A673 (cell line): ENCODE measurements at regions not wholly inside any gene's neighbourhood (a gene's known extent, or its start where the extent isn't known, plus 50 kb on each side); places are given as distances from the start of the nearest gene placed in this dataset.

Source experiments
- BruUV-seq: library from RNA; stranded (reverse); fragments of 400-500 nt; replicated peaks from 2 replicates; lab custom pipeline; 2021; lab: Mats Ljungman, UMichigan
- CTCF ChIA-PET: fragments of 300-600 bp; sonication (Branson Sonifier 250); formaldehyde crosslinking; loops from one replicate; lab custom pipeline; 2022; ENCODE audit warnings: antibody characterized with exemption; lab: Charles Lee
- POLR2A ChIA-PET: fragments of 300-600 bp; sonication (Branson Sonifier 250); formaldehyde crosslinking; loops from one replicate; lab custom pipeline; 2022; ENCODE audit warnings: antibody characterized with exemption; ENCODE audit not compliant: low non-redundant PET; lab: Charles Lee
- DNase-seq: peaks from one replicate; pipeline ENCODE4 v3.0.0-alpha.2; 2015; ENCODE audit warnings: low spot score
- H3K27ac ChIP-seq: fragments of 200-600 bp; sonication (generic); 2 replicates; pipeline ENCODE4 v1.5.1; 2016; ENCODE audit warnings: mixed run types, low read depth, mild to moderate bottlenecking, mixed read lengths, antibody characterized with exemption, low read length; ENCODE audit not compliant: poor library complexity, severe bottlenecking
- H3K27me3 ChIP-seq: fragments of 200-600 bp; sonication (generic); replicated peaks from 2 replicates; pipeline ENCODE4 v1.6.1; 2017; ENCODE audit warnings: mixed run types, low read depth, mild to moderate bottlenecking, mixed read lengths, antibody characterized with exemption, low read length; ENCODE audit not compliant: insufficient read depth, poor library complexity
- H3K36me3 ChIP-seq: fragments of 200-600 bp; sonication (generic); 2 replicates; pipeline ENCODE4 v1.6.1; 2016; ENCODE audit warnings: mixed run types, mild to moderate bottlenecking, mixed read lengths, antibody characterized with exemption, low read length; ENCODE audit not compliant: insufficient read depth, poor library complexity, severe bottlenecking
- H3K4me1 ChIP-seq: fragments of 200-600 bp; sonication (generic); 2 replicates; pipeline ENCODE4 v1.6.1; 2017; ENCODE audit warnings: mixed run types, mild to moderate bottlenecking, mixed read lengths, antibody characterized with exemption, low read length; ENCODE audit not compliant: insufficient read depth, poor library complexity, severe bottlenecking
- H3K4me3 ChIP-seq: fragments of 200-600 bp; sonication (generic); 2 replicates; pipeline ENCODE4 v1.5.1; 2016; ENCODE audit warnings: low read depth, mixed run types, mild to moderate bottlenecking, mixed read lengths, low read length; ENCODE audit not compliant: poor library complexity, severe bottlenecking
- H3K9me3 ChIP-seq: fragments of 200-600 bp; sonication (generic); 2 replicates; pipeline ENCODE4 v1.6.1; 2016; ENCODE audit warnings: mixed run types, low read depth, mild to moderate bottlenecking, mixed read lengths, antibody characterized with exemption, low read length; ENCODE audit not compliant: poor library complexity, severe bottlenecking
- EZH2 ChIP-seq: fragments of 200-600 bp; sonication (generic); IDR thresholded peaks from 2 replicates; pipeline ENCODE4 v1.6.1; 2017; ENCODE audit warnings: borderline replicate concordance, low read depth, mild to moderate bottlenecking, mixed read lengths, antibody characterized with exemption, low read length; ENCODE audit not compliant: poor library complexity, severe bottlenecking
- intact Hi-C: fragments of 100-400 bp; cut with micrococcal nuclease; formaldehyde crosslinking; loops from one replicate; pipeline ENCODE4 v1.10.0; 2022; ENCODE audit not compliant: unreplicated experiment
- TF ChIP-seq, protein P1 (sequence below): fragments of 300-800, 200-600 bp; sonication (generic); conservative IDR thresholded peaks from 2 replicates; pipeline ENCODE4 v1.5.1; 2017; ENCODE audit warnings: low read depth, mild to moderate bottlenecking, antibody characterized with exemption, low read length, moderate library complexity, mixed read lengths

DNA sequence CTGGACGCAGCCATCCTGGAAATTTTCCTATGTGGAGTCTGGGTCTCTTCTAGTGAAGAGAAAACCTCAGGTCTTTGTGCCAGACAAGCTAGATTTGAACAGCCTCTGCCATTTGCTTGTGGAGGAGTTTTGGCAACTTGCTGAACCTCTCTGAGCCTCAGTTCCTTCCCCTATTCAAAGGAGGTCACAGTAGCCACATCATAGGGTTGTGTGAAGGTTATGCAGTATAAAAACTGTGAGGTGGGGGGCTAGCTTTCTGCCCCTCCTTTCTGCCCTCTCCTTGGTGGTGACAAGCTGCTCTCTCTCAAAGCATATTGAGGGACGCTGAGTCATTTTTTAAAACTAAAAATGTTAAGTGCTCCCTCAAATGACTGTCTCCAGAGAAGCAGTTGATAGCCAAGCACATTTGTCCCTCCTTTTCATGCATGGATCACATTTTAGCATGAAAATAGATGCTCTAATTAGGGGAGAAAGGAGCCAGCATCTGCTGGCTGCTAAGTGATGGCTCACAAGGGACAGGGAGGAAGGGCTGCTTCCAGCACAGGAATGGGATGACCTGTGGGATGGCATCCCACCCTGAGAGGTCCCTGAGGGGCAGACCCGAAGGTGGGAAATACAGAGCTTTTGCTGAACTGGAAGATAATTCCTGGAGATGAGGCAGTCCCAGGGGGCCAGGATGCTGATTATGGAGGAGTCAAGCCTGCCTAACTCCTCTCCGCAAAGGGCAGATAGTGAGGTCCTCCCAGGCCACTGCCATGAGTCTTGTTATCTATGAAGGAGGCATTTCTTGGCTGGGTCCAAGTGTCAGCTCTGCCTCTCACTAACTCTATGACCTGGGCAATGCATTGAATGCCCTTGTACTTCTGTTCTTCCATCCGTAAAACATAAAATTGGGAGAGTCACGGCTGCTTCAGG, 218.8 kb downstream of the RAB11FIP4 start:
- Histone ChIP-seq H3K27ac (no peak overlapping the region), H3K4me1 (no peaks in the 10 kb centered on the region), H3K36me3 (no peaks in the 10 kb centered on the region), H3K9me3 (no peaks in the 10 kb centered on the region), H3K27me3 (no peaks in the 10 kb centered on the region), H3K4me3 (no peak overlapping the region)
- no peak for DNase-seq
- CTCF ChIA-PET, result no interaction called here
- POLR2A ChIA-PET, result no interaction called here
- no TSS peak for BruUV-seq
- TF ChIP-seq, protein P1, sequence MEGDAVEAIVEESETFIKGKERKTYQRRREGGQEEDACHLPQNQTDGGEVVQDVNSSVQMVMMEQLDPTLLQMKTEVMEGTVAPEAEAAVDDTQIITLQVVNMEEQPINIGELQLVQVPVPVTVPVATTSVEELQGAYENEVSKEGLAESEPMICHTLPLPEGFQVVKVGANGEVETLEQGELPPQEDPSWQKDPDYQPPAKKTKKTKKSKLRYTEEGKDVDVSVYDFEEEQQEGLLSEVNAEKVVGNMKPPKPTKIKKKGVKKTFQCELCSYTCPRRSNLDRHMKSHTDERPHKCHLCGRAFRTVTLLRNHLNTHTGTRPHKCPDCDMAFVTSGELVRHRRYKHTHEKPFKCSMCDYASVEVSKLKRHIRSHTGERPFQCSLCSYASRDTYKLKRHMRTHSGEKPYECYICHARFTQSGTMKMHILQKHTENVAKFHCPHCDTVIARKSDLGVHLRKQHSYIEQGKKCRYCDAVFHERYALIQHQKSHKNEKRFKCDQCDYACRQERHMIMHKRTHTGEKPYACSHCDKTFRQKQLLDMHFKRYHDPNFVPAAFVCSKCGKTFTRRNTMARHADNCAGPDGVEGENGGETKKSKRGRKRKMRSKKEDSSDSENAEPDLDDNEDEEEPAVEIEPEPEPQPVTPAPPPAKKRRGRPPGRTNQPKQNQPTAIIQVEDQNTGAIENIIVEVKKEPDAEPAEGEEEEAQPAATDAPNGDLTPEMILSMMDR, result no peak
- no peak for TF ChIP-seq EZH2
- intact Hi-C loops, result no loop called here

DNA sequence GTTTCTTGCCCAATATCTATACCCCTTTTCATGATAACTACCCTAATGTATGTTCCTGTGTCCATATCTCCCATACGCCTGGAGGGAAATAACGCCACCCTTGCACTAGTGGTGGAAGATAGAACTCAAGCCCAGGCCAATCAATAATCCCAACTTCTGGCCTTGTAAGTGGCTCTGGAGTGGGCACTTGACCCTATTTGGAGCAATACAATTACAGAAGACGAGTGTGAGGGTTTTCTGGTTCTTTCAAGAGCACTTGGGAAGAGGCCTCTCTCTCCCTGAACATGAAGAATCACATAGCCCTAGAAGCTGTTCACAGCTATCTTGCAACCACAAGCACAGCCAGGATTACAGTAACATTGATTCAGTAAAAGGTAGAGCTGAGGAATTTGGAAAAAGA, 217.9 kb downstream of the RAB11FIP4 start:
- no peak overlapping the region for H3K4me3 ChIP-seq
- no peak overlapping the region for H3K27ac ChIP-seq
- no peaks in the 10 kb centered on the region for H3K27me3 ChIP-seq
- BruUV-seq, result no TSS peak
- no peaks in the 10 kb centered on the region for H3K9me3 ChIP-seq
- H3K4me1 ChIP-seq, result no peaks in the 10 kb centered on the region
- TF ChIP-seq, protein P1, result no peak
- TF ChIP-seq EZH2, result no peak
- no peaks in the 10 kb centered on the region for H3K36me3 ChIP-seq
- ChIA-PET CTCF (no interaction called here), POLR2A (no interaction called here)
- intact Hi-C loops, result no loop called here
- DNase-seq, result no peak

DNA sequence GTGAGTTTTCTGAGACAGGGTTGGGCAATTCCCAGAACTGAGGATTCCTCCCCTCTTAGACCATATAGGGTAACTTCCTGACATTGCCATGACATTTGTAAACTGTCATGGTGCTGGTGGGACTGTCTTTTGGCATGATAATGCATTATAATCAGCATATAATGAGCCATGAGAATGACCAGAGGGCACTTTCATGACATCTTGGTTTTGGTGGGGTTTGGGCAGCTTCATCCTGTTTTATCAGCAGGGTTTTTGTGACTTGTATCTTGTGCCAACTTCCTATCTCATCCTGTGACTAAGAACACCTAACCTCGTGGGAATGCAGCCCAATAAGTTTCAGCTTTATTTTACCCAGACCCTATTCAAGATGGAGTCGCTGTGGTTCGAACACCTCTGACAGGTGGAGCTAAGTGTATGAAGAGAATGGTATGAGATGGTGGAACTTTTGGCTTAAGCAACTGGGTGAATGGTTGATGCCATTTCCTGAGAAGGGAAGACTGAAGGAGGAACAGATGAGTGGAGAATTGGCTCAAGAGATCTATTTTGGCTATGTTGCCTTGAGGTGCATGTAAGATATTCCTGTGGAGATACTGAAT, 217.3 kb downstream of the RAB11FIP4 start:
- Histone ChIP-seq H3K4me1 (no peaks in the 10 kb centered on the region), H3K9me3 (no peaks in the 10 kb centered on the region), H3K4me3 (no peak overlapping the region), H3K27ac (no peak overlapping the region), H3K36me3 (no peaks in the 10 kb centered on the region), H3K27me3 (no peaks in the 10 kb centered on the region)
- no peak for DNase-seq
- intact Hi-C loops, result no loop called here
- BruUV-seq, result no TSS peak
- CTCF ChIA-PET, result no interaction called here
- TF ChIP-seq, protein P1, result no peak
- no peak for TF ChIP-seq EZH2
- POLR2A ChIA-PET, result no interaction called here
